Stomach (tissue), 4 donors: ENCODE measurements at regions not wholly inside any gene's neighbourhood (a gene's known extent, or its start where the extent isn't known, plus 50 kb on each side); places are given as distances from the start of the nearest gene placed in this dataset.

Experiments used
- POLR2A ChIP-seq, 4 donors: fragments of 450-650 bp; IDR thresholded peaks; one replicate each; pipeline ENCODE4 v1.6.1; 2016; ENCODE audit warnings: antibody characterized with exemption in 4 of 4, control low read depth in 2 of 4, mild to moderate bottlenecking in 1 of 4, moderate library complexity in 1 of 4
- POLR2AphosphoS5 ChIP-seq, 3 donors: sonication (generic); formaldehyde crosslinking; IDR thresholded peaks; one replicate each; pipeline ENCODE4 v1.6.1; 2016; ENCODE audit warnings: antibody characterized with exemption in 3 of 3
- TF ChIP-seq, protein P1 (sequence below), 7 experiments: fragments of 450-650 bp in 4 of 7; fragments of 200-600 bp in 3 of 7; sonication (generic) in 3 of 7; IDR thresholded peaks; one replicate each; pipeline ENCODE4 v1.5.1; 2016 to 2019; ENCODE audit warnings: antibody characterized with exemption in 7 of 7, control low read depth in 2 of 7, mild to moderate bottlenecking in 1 of 7

GRCh38 chr3:194738254-194739093 lies 52.8 kb downstream of the FAM43A start:
- TF ChIP-seq, protein P1, sequence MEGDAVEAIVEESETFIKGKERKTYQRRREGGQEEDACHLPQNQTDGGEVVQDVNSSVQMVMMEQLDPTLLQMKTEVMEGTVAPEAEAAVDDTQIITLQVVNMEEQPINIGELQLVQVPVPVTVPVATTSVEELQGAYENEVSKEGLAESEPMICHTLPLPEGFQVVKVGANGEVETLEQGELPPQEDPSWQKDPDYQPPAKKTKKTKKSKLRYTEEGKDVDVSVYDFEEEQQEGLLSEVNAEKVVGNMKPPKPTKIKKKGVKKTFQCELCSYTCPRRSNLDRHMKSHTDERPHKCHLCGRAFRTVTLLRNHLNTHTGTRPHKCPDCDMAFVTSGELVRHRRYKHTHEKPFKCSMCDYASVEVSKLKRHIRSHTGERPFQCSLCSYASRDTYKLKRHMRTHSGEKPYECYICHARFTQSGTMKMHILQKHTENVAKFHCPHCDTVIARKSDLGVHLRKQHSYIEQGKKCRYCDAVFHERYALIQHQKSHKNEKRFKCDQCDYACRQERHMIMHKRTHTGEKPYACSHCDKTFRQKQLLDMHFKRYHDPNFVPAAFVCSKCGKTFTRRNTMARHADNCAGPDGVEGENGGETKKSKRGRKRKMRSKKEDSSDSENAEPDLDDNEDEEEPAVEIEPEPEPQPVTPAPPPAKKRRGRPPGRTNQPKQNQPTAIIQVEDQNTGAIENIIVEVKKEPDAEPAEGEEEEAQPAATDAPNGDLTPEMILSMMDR (IDR thresholded peaks at IDR 0.05): no peak
- TF ChIP-seq POLR2A (IDR thresholded peaks at IDR 0.05): no peak
- TF ChIP-seq POLR2AphosphoS5 (IDR thresholded peaks at IDR 0.05): no peak
